IgD-negative memory B cell (primary cell): ENCODE measurements at regions not wholly inside any gene's neighbourhood (a gene's known extent, or its start where the extent isn't known, plus 50 kb on each side); places are given as distances from the start of the nearest gene placed in this dataset.
A peak's percentile ranks its signal among the peaks of the same experiment; 100 is the strongest.
"Not testable (repeated sequence)": the region's sequence is repeated elsewhere in the genome, so short reads cannot be mapped to it uniquely, and the experiment has no call there.

Experiments used
- H3K27ac Mint-ChIP-seq, 3 donors: one replicate each; pipeline ENCODE4 v1.8.0; 2020 to 2022; ENCODE audit warnings: mild to moderate bottlenecking in 3 of 3, mixed read lengths in 3 of 3, moderate library complexity in 1 of 3
- H3K27me3 Mint-ChIP-seq: one replicate; pipeline ENCODE4 v1.8.0; 2021; ENCODE audit warnings: mixed read lengths
- H3K36me3 Mint-ChIP-seq: one replicate; pipeline ENCODE4 v1.8.0; 2020; ENCODE audit warnings: mild to moderate bottlenecking, mixed read lengths
- H3K4me1 Mint-ChIP-seq, 3 donors: one replicate each; pipeline ENCODE4 v1.8.0; 2020 to 2022; ENCODE audit warnings: mixed read lengths in 3 of 3, mild to moderate bottlenecking in 1 of 3
- H3K4me3 Mint-ChIP-seq, 4 donors: one replicate each; pipeline ENCODE4 v1.8.0; 2020 to 2022; ENCODE audit warnings: mild to moderate bottlenecking in 4 of 4, mixed read lengths in 4 of 4, moderate library complexity in 3 of 4
- H3K9me3 Mint-ChIP-seq, 3 donors: one replicate each; pipeline ENCODE4 v1.8.0; 2020 to 2021; ENCODE audit warnings: mixed read lengths in 3 of 3, mild to moderate bottlenecking in 1 of 3

- Mint-ChIP-seq H3K27me3 (peaks cover 7% of the 10 kb centered on the region), H3K4me1 (peaks cover 0 to 7% (median 3%) of the 10 kb centered on the region in 3 donors), H3K4me3 (no peak overlapping the region), H3K36me3 (no peaks in the 10 kb centered on the region), H3K9me3 (no peaks in the 10 kb centered on the region), H3K27ac (no peak overlapping the region)
These were observed 84.8 kb upstream of the FOXB1 start for GRCh38 chr15:59918994-59919951.

GRCh38 chr15:59917504-59918157 lies 86.5 kb upstream of the FOXB1 start:
- Mint-ChIP-seq H3K36me3 (no peaks in the 10 kb centered on the region), H3K27ac (no peak overlapping the region), H3K4me3 (no peak overlapping the region), H3K4me1 (peaks cover 0 to 7% (median 3%) of the 10 kb centered on the region in 3 donors), H3K9me3 (no peaks in the 10 kb centered on the region), H3K27me3 (peaks cover 7% of the 10 kb centered on the region)

DNA sequence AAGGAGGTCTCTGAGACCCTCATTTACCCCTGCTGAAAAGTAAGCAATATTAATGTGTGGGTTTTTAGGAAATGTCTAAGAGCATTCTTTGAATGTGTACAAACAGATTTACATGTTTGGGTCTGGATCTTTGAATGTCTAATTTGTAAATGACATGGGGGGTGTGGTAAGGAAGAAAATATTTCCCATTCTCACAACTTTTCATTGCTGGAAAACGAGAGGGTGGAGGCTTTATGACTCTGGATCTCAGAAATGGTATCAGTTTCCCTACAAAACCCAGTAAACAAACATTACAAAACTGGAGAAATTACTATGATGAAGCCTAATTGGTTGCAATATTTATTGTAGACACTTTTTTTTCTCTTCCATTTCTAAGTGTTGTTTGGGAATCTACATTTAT lies 98.1 kb upstream of the FOXB1 start:
- peaks cover 0 to 2% (median 0%) of the 10 kb centered on the region in 3 donors for H3K4me1 Mint-ChIP-seq
- peaks cover 11% of the 10 kb centered on the region for H3K27me3 Mint-ChIP-seq
- peaks cover 2% of the 10 kb centered on the region for H3K36me3 Mint-ChIP-seq
- H3K27ac Mint-ChIP-seq = no peak overlapping the region
- H3K4me3 Mint-ChIP-seq = no peak overlapping the region
- peaks cover 0 to 6% (median 0%) of the 10 kb centered on the region in 3 donors for H3K9me3 Mint-ChIP-seq

GRCh38 chr15:59905176-59905575 lies 98.9 kb upstream of the FOXB1 start:
- no peak overlapping the region for H3K4me3 Mint-ChIP-seq
- H3K4me1 Mint-ChIP-seq = peaks cover 0 to 2% (median 0%) of the 10 kb centered on the region in 3 donors
- H3K9me3 Mint-ChIP-seq = peaks cover 0 to 6% (median 0%) of the 10 kb centered on the region in 3 donors
- peaks cover 2% of the 10 kb centered on the region for H3K36me3 Mint-ChIP-seq
- peaks cover 11% of the 10 kb centered on the region for H3K27me3 Mint-ChIP-seq
- peak overlapping the region in 1 of 3 donors; percentile 67 for H3K27ac Mint-ChIP-seq

- H3K27me3 Mint-ChIP-seq = peaks cover 7% of the 10 kb centered on the region
- peaks cover 2% of the 10 kb centered on the region for H3K36me3 Mint-ChIP-seq
- peaks cover 0 to 2% (median 0%) of the 10 kb centered on the region in 3 donors for H3K4me1 Mint-ChIP-seq
- peaks cover 0 to 6% (median 0%) of the 10 kb centered on the region in 3 donors for H3K9me3 Mint-ChIP-seq
- H3K27ac Mint-ChIP-seq = peak overlapping the region in 1 of 3 donors; percentile 67
- no peak overlapping the region for H3K4me3 Mint-ChIP-seq
These were observed 99.5 kb upstream of the FOXB1 start for GRCh38 chr15:59904450-59905135.

- Mint-ChIP-seq H3K4me3 (no peak overlapping the region), H3K9me3 (peaks cover 0 to 2% (median 0%) of the 10 kb centered on the region in 3 donors), H3K4me1 (no peaks in the 10 kb centered on the region), H3K27ac (no peak overlapping the region), H3K27me3 (peaks cover 14% of the 10 kb centered on the region), H3K36me3 (no peaks in the 10 kb centered on the region)
These were observed 107.4 kb upstream of the FOXB1 start for GRCh38 chr15:59896663-59897074.

GRCh38 chr15:59894835-59895234 lies 109.3 kb upstream of the FOXB1 start:
- Mint-ChIP-seq H3K27ac (no peak overlapping the region), H3K27me3 (peaks cover 16% of the 10 kb centered on the region), H3K36me3 (no peaks in the 10 kb centered on the region), H3K9me3 (peaks cover 0 to 3% (median 0%) of the 10 kb centered on the region in 3 donors), H3K4me3 (no peak overlapping the region), H3K4me1 (no peaks in the 10 kb centered on the region)

GRCh38 chr15:59892985-59893384 lies 111.1 kb upstream of the FOXB1 start:
- Mint-ChIP-seq H3K27ac (no peak overlapping the region), H3K27me3 (peaks cover 25% of the 10 kb centered on the region), H3K4me1 (no peaks in the 10 kb centered on the region), H3K9me3 (peaks cover 0 to 5% (median 3%) of the 10 kb centered on the region in 3 donors), H3K36me3 (no peaks in the 10 kb centered on the region), H3K4me3 (no peak overlapping the region)

DNA sequence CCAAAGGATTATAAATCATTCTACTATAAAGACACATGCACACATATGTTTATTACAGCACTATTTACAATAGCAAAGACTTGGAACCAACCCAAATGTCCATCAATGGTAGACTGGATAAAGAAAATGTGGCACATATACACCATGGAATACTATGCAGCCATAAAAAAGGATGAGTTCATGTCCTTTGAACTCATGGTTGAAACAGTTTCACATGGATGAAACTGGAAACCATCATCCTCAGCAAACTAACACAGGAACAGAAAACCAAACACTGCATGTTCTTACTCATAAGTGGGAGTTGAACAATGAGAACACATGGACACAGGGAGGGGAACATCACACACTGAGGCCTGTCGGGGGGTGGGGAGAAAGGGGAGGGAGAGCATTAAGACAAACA lies 116.2 kb upstream of the FOXB1 start:
- not testable (repeated sequence) for H3K36me3 Mint-ChIP-seq, H3K4me3 Mint-ChIP-seq, H3K27ac Mint-ChIP-seq, H3K9me3 Mint-ChIP-seq, H3K4me1 Mint-ChIP-seq
- peaks cover 32% of the 10 kb centered on the region for H3K27me3 Mint-ChIP-seq

DNA sequence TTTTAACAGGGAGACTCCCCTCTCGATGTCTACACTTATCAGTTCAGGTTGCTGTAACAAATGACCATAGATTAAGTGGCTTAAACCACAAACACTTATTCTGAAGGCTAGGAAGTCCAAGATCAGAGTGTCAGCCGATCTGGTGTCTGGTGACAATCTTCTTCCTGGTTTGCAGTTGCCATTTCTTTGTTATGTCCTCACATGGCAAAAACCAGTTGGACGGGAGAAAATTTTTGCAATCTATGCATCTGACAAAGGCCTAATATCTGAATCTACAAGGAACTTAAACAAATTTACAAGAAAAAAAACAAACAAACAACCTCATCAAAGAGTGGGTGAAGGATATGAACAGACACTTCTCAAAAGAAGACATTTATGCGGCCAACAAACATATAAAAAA lies 116.9 kb upstream of the FOXB1 start:
- Mint-ChIP-seq H3K27ac (no peak overlapping the region), H3K27me3 (peaks cover 27% of the 10 kb centered on the region), H3K9me3 (peaks cover 3 to 6% (median 3%) of the 10 kb centered on the region in 3 donors), H3K4me1 (no peaks in the 10 kb centered on the region), H3K36me3 (no peaks in the 10 kb centered on the region), H3K4me3 (no peak overlapping the region)

DNA sequence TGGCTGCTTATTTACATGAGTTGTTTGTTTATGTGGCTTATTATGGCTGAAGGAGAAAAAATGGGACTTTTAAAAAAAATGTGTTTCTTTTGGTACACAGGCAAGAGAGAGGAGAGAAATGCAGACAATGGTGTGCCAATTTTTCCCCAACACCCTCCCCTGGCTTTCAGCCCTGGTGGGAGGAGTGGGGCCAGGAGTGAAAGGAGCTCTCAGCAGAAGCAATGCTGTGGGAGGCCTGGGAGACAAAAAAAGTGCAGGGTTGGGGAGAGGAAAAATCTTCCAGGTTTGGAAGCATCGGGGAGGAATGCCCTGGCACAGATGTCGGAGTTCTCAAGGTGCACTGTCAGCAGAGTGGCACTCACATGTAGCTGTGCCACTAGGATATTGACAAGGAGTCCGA lies 117.7 kb upstream of the FOXB1 start:
- no peaks in the 10 kb centered on the region for H3K4me1 Mint-ChIP-seq
- no peak overlapping the region for H3K4me3 Mint-ChIP-seq
- H3K27ac Mint-ChIP-seq = peak overlapping the region in 1 of 3 donors; percentile 13
- H3K36me3 Mint-ChIP-seq = no peaks in the 10 kb centered on the region
- peaks cover 27% of the 10 kb centered on the region for H3K27me3 Mint-ChIP-seq
- peaks cover 3 to 6% (median 3%) of the 10 kb centered on the region in 3 donors for H3K9me3 Mint-ChIP-seq

- peaks cover 3 to 6% (median 3%) of the 10 kb centered on the region in 3 donors for H3K9me3 Mint-ChIP-seq
- H3K27ac Mint-ChIP-seq = no peak overlapping the region
- H3K4me1 Mint-ChIP-seq = no peaks in the 10 kb centered on the region
- H3K4me3 Mint-ChIP-seq = no peak overlapping the region
- no peaks in the 10 kb centered on the region for H3K36me3 Mint-ChIP-seq
- H3K27me3 Mint-ChIP-seq = peaks cover 27% of the 10 kb centered on the region
These were observed 118.3 kb upstream of the FOXB1 start for GRCh38 chr15:59885832-59886231.

DNA sequence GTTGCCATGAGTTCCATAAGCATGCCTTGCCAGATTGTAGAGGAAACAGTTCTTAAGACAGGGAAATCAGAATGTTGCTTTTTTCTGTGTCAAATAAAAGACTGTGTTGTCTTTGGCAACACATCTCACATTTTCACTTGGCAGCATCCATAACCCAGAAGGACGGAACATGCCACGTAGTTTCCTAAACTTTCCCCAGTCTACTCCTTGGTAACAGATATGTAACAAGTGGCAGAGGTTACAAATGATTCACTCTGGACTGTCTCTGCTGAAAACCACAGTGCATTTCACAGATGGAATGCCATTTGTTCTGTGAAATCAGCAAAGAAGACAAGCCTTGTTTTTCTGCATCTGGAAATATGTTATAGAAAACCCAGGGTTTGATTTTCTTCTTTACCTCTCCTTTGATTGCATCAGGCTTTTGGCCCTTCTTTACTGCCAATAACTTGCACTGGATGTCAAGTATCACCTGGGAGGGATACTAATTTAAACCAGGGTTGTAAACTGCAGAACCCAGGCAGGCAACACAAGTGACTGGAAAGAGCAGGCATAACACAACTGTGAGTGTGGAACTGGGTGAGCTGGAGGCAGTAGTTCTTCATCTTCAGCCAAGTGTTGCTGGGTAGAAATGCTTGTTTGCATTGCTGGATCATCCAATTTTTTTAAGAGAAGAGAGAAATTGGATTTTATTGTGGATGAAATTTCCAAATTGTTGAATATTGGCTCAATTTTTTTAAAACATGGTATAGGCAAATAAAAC lies 124.4 kb upstream of the FOXB1 start:
- Mint-ChIP-seq H3K27me3 (peaks cover 21% of the 10 kb centered on the region), H3K27ac (no peak overlapping the region), H3K4me1 (no peaks in the 10 kb centered on the region), H3K9me3 (no peaks in the 10 kb centered on the region), H3K4me3 (no peak overlapping the region), H3K36me3 (no peaks in the 10 kb centered on the region)

GRCh38 chr15:59876140-59876539 lies 128.0 kb upstream of the FOXB1 start:
- no peaks in the 10 kb centered on the region for H3K36me3 Mint-ChIP-seq
- H3K27me3 Mint-ChIP-seq = peaks cover 14% of the 10 kb centered on the region

More at GRCh38 chr15:59876140-59876539, 128.0 kb upstream of the FOXB1 start:
- Mint-ChIP-seq H3K4me3 (no peak overlapping the region), H3K9me3 (no peaks in the 10 kb centered on the region), H3K27ac (no peak overlapping the region), H3K4me1 (no peaks in the 10 kb centered on the region)
